Thyroid gland (tissue), 4 donors: ENCODE measurements at regions not wholly inside any gene's neighbourhood (a gene's known extent, or its start where the extent isn't known, plus 50 kb on each side); places are given as distances from the start of the nearest gene placed in this dataset.

Experiments used
- DNase-seq, 2 donors: peaks; one replicate each; pipeline ENCODE4 v3.0.0-alpha.2; 2019
- H3K27ac ChIP-seq, 3 donors: fragments of 200-600 bp; sonication (generic); 1 replicate in 2 of 3; 2 replicates in 1 of 3; pipeline ENCODE4 v1.5.1; 2016 to 2019; ENCODE audit warnings: mild to moderate bottlenecking in 1 of 3, moderate library complexity in 1 of 3
- H3K27me3 ChIP-seq: fragments of 200-600 bp; sonication (generic); one replicate; pipeline ENCODE4 v1.5.1; 2019
- H3K36me3 ChIP-seq, 2 donors: fragments of 200-600 bp; sonication (generic); one replicate each; pipeline ENCODE4 v1.5.1; 2016 to 2019
- H3K4me1 ChIP-seq, 2 donors: fragments of 200-600 bp; sonication (generic); one replicate each; pipeline ENCODE4 v1.5.1; 2017 to 2019
- H3K4me3 ChIP-seq, 3 donors: fragments of 200-600 bp; sonication (generic); replicated peaks in 1 of 3; 1 replicate in 2 of 3; 2 replicates in 1 of 3; pipeline ENCODE4 v1.5.1; 2016; ENCODE audit warnings: mild to moderate bottlenecking in 1 of 3
- H3K9me3 ChIP-seq: fragments of 200-600 bp; sonication (generic); one replicate; pipeline ENCODE4 v1.5.1; 2017
- CTCF ChIP-seq, 6 experiments: fragments of 200-600 bp in 3 of 6; fragments of 450-650 bp in 3 of 6; sonication (generic) in 3 of 6; IDR thresholded peaks; one replicate each; pipeline ENCODE4 v1.5.1; 2016 to 2019; ENCODE audit warnings: antibody characterized with exemption in 6 of 6, mild to moderate bottlenecking in 2 of 6, inconsistent platforms in 1 of 6, moderate library complexity in 1 of 6
- POLR2A ChIP-seq, 2 donors: fragments of 450-650 bp; IDR thresholded peaks; one replicate each; pipeline ENCODE4 v1.6.1; 2017; ENCODE audit warnings: antibody characterized with exemption in 2 of 2, mild to moderate bottlenecking in 2 of 2, moderate library complexity in 1 of 2
- WGBS, 2 donors: methylation state at CpG; one replicate each; pipeline ENCODE4 v1.1.5; 2017; 5-methylcytosine and 5-hydroxymethylcytosine counted together
- intact Hi-C: fragments of 100-400 bp; cut with DNase I; formaldehyde crosslinking; loops from one replicate; pipeline ENCODE4 v1.15.1; 2023

- no peaks in the 10 kb centered on the region for H3K27me3 ChIP-seq
- no peak overlapping the region for H3K27ac ChIP-seq
- H3K36me3 ChIP-seq: no peaks in the 10 kb centered on the region
- WGBS, 2 donors: 95 to 100% methylated on average over 1 of the region's 1 CpG
- DNase-seq: no peak
- no peaks in the 10 kb centered on the region for H3K9me3 ChIP-seq
- TF ChIP-seq POLR2A (IDR thresholded peaks at IDR 0.05) (no peak), CTCF (IDR thresholded peaks at IDR 0.05) (no peak)
- H3K4me3 ChIP-seq: no peak overlapping the region
- intact Hi-C loops: no loop called here
- no peaks in the 10 kb centered on the region for H3K4me1 ChIP-seq
These were observed 87.0 kb upstream of the STT3B start for GRCh38 chr3:31445701-31446100.

- Histone ChIP-seq H3K36me3 (no peaks in the 10 kb centered on the region), H3K27ac (no peak overlapping the region), H3K4me3 (no peak overlapping the region), H3K9me3 (no peaks in the 10 kb centered on the region), H3K4me1 (no peaks in the 10 kb centered on the region), H3K27me3 (no peaks in the 10 kb centered on the region)
- peak; percentile 6 to 15 for DNase-seq
- 82 to 100% methylated on average over 1 of the region's 1 CpG for WGBS, 2 donors
- no peak for TF ChIP-seq POLR2A (IDR thresholded peaks at IDR 0.05)
- TF ChIP-seq CTCF (IDR thresholded peaks at IDR 0.05): peak in 1 of 6 experiments; percentile 32
- intact Hi-C loops: no loop called here
These were observed 84.5 kb upstream of the STT3B start for GRCh38 chr3:31448035-31448881.

GRCh38 chr3:31448882-31449243, 83.9 kb upstream of the STT3B start:
- intact Hi-C loops: no loop called here
- H3K27me3 ChIP-seq: no peaks in the 10 kb centered on the region
- 90 to 95% methylated on average over 1 of the region's 1 CpG for WGBS, 2 donors
- no peak overlapping the region for H3K4me3 ChIP-seq
- no peak overlapping the region for H3K27ac ChIP-seq
- H3K36me3 ChIP-seq: no peaks in the 10 kb centered on the region
- no peaks in the 10 kb centered on the region for H3K9me3 ChIP-seq
- no peak for DNase-seq
- TF ChIP-seq POLR2A (IDR thresholded peaks at IDR 0.05): no peak
- no peaks in the 10 kb centered on the region for H3K4me1 ChIP-seq

- H3K27me3 ChIP-seq: no peaks in the 10 kb centered on the region
- no peak for DNase-seq
- TF ChIP-seq CTCF (IDR thresholded peaks at IDR 0.05): no peak
- TF ChIP-seq POLR2A (IDR thresholded peaks at IDR 0.05): no peak
- H3K36me3 ChIP-seq: no peaks in the 10 kb centered on the region
- H3K4me3 ChIP-seq: no peak overlapping the region
- H3K9me3 ChIP-seq: no peaks in the 10 kb centered on the region
- intact Hi-C loops: no loop called here
- no peak overlapping the region for H3K27ac ChIP-seq
- no peaks in the 10 kb centered on the region for H3K4me1 ChIP-seq
- 86 to 98% methylated on average over 1 of the region's 1 CpG for WGBS, 2 donors
These were observed 83.4 kb upstream of the STT3B start for GRCh38 chr3:31449318-31449717.

- Histone ChIP-seq H3K4me3 (no peak overlapping the region), H3K27ac (no peak overlapping the region), H3K36me3 (no peaks in the 10 kb centered on the region), H3K9me3 (no peaks in the 10 kb centered on the region), H3K4me1 (no peaks in the 10 kb centered on the region), H3K27me3 (no peaks in the 10 kb centered on the region)
- intact Hi-C loops: no loop called here
- TF ChIP-seq CTCF (IDR thresholded peaks at IDR 0.05) (no peak), POLR2A (IDR thresholded peaks at IDR 0.05) (no peak)
- DNase-seq: no peak
These were observed 82.4 kb upstream of the STT3B start for GRCh38 chr3:31450345-31450744.
